ENCODE measurements at regions not wholly inside any gene's neighbourhood (a gene's known extent, or its start where the extent isn't known, plus 50 kb on each side); places are given as distances from the start of the nearest gene placed in this dataset.
A peak's percentile ranks its signal among the peaks of the same experiment; 100 is the strongest.

DNA sequence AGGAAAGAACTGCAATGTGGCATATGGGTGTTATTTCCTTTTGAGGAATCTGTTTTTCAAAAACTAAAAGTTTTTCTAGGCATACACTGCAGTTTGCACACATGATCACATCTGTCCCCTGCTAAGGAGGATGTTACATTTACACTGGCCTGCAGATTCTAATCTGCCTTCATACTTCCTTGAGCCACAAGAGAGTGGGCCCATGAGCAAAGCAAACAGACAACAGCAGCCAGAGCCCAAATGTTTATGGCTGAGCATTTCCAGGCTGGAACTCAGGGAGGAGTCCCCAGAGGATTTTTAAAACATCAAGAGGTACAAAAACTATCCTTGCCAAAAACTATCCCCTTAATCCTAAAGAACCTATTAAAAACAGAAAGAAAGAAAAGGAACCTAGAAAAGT is 117.2 kb upstream of the MTNR1B start:
- ChIA-PET CTCF (interaction anchor here (0.6 kb wide), 1 partner anchor 9 kb away, joined by 3 read pairs; no protein-coding TSS in a partner anchor), POLR2A (interaction anchor here (0.7 to 2.1 kb wide), 6 partner anchors 10 to 26 kb away, joined by 3 to 7 read pairs (median 5); no protein-coding TSS in a partner anchor)
- DNase-seq (ENCODE audit: unreplicated experiment), result no peak
- intact Hi-C loops (cut with micrococcal nuclease), result no loop called here
- Mint-ChIP-seq H3K4me1 (ENCODE audit: insufficient read depth, unreplicated experiment) (peaks cover 6% of the 10 kb centered on the region), H3K9me3 (ENCODE audit: unreplicated experiment) (no peaks in the 10 kb centered on the region), H3K27me3 (ENCODE audit: insufficient read depth, unreplicated experiment) (no peaks in the 10 kb centered on the region), H3K4me3 (ENCODE audit: unreplicated experiment) (no peak overlapping the region), H3K27ac (ENCODE audit: low read depth, unreplicated experiment) (no peak overlapping the region), H3K36me3 (ENCODE audit: insufficient read depth, unreplicated experiment) (no peaks in the 10 kb centered on the region)
- TF ChIP-seq, protein P1, sequence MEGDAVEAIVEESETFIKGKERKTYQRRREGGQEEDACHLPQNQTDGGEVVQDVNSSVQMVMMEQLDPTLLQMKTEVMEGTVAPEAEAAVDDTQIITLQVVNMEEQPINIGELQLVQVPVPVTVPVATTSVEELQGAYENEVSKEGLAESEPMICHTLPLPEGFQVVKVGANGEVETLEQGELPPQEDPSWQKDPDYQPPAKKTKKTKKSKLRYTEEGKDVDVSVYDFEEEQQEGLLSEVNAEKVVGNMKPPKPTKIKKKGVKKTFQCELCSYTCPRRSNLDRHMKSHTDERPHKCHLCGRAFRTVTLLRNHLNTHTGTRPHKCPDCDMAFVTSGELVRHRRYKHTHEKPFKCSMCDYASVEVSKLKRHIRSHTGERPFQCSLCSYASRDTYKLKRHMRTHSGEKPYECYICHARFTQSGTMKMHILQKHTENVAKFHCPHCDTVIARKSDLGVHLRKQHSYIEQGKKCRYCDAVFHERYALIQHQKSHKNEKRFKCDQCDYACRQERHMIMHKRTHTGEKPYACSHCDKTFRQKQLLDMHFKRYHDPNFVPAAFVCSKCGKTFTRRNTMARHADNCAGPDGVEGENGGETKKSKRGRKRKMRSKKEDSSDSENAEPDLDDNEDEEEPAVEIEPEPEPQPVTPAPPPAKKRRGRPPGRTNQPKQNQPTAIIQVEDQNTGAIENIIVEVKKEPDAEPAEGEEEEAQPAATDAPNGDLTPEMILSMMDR (IDR thresholded peaks at IDR 0.05; ENCODE audit: unreplicated experiment), result no peak
- no TSS peak for BruUV-seq (replicated peaks)

GRCh38 chr11:92852946-92853345 is 116.5 kb upstream of the MTNR1B start:
- no peaks in the 10 kb centered on the region for H3K27me3 Mint-ChIP-seq (ENCODE audit: insufficient read depth, unreplicated experiment)
- H3K4me3 Mint-ChIP-seq (ENCODE audit: unreplicated experiment), result no peak overlapping the region
- no peaks in the 10 kb centered on the region for H3K9me3 Mint-ChIP-seq (ENCODE audit: unreplicated experiment)
- H3K4me1 Mint-ChIP-seq (ENCODE audit: insufficient read depth, unreplicated experiment), result peaks cover 6% of the 10 kb centered on the region
- H3K36me3 Mint-ChIP-seq (ENCODE audit: insufficient read depth, unreplicated experiment), result no peaks in the 10 kb centered on the region
- BruUV-seq (replicated peaks), result no TSS peak
- ChIA-PET POLR2A (interaction anchor here (0.7 to 2.1 kb wide), 7 partner anchors 8 to 27 kb away, joined by 3 to 7 read pairs (median 5); no protein-coding TSS in a partner anchor), CTCF (interaction anchor here (0.6 to 1.4 kb wide), 3 partner anchors 10 to 35 kb away, joined by 3 to 8 read pairs (median 3); no protein-coding TSS in a partner anchor)
- H3K27ac Mint-ChIP-seq (ENCODE audit: low read depth, unreplicated experiment), result no peak overlapping the region
- DNase-seq (ENCODE audit: unreplicated experiment), result peak; percentile 91
- TF ChIP-seq, protein P1 (IDR thresholded peaks at IDR 0.05; ENCODE audit: unreplicated experiment), result no peak
- intact Hi-C loops (cut with micrococcal nuclease), result no loop called here

DNA sequence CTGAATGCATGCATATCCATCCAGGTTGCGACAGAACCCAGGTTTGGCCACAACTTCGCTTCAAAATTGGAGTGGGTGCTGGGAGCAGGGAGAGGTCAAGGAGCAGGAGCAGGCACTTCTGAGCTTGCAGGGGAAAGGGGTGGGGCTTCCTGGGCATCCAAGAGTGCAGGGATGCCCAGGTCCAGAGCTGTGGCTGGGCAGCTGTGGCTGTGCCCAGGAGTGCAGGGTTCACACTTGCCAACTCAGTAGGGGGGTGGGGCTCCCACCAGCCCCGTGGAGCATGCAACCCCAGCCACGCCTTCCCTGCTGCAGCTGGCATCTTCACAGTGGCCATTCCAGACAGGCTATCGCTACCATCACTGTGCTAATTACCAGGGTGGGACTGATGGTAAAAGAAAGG is 115.3 kb upstream of the MTNR1B start:
- Mint-ChIP-seq H3K27ac (ENCODE audit: low read depth, unreplicated experiment) (no peak overlapping the region), H3K4me3 (ENCODE audit: unreplicated experiment) (no peak overlapping the region), H3K27me3 (ENCODE audit: insufficient read depth, unreplicated experiment) (no peaks in the 10 kb centered on the region), H3K9me3 (ENCODE audit: unreplicated experiment) (no peaks in the 10 kb centered on the region), H3K36me3 (ENCODE audit: insufficient read depth, unreplicated experiment) (no peaks in the 10 kb centered on the region), H3K4me1 (ENCODE audit: insufficient read depth, unreplicated experiment) (peaks cover 6% of the 10 kb centered on the region)
- no TSS peak for BruUV-seq (replicated peaks)
- CTCF ChIA-PET, result interaction anchor here (1.0 to 1.5 kb wide), 4 partner anchors 10 to 119 kb away, joined by 3 to 8 read pairs (median 4); no protein-coding TSS in a partner anchor
- TF ChIP-seq, protein P1 (IDR thresholded peaks at IDR 0.05; ENCODE audit: unreplicated experiment), result no peak
- DNase-seq (ENCODE audit: unreplicated experiment), result no peak
- POLR2A ChIA-PET, result interaction anchor here (0.6 to 1.5 kb wide), 3 partner anchors 15 to 166 kb away, joined by 3 read pairs; no protein-coding TSS in a partner anchor
- intact Hi-C loops (cut with micrococcal nuclease), result no loop called here

DNA sequence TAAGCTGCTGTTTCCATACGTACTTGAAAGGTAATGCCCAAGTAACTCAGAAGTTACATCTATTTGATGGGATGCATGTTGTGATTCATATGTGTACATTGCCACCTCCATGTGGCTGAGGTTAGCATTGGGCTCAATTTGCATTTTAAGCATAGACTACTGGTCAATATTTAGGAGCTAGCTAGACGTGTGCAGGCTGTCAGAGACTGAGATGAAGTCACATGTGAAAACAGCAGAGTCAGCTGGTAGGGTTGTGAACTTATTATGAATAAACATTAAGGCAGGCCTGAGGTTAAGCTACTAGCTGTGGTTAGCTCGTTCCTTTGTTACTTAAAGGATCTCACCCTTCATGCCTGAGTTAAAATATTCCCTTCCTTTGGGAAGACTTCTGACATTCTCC is 114.5 kb upstream of the MTNR1B start:
- BruUV-seq (replicated peaks), result no TSS peak
- Mint-ChIP-seq H3K27me3 (ENCODE audit: insufficient read depth, unreplicated experiment) (no peaks in the 10 kb centered on the region), H3K36me3 (ENCODE audit: insufficient read depth, unreplicated experiment) (no peaks in the 10 kb centered on the region), H3K4me3 (ENCODE audit: unreplicated experiment) (no peak overlapping the region), H3K4me1 (ENCODE audit: insufficient read depth, unreplicated experiment) (peaks cover 6% of the 10 kb centered on the region), H3K9me3 (ENCODE audit: unreplicated experiment) (no peaks in the 10 kb centered on the region), H3K27ac (ENCODE audit: low read depth, unreplicated experiment) (no peak overlapping the region)
- POLR2A ChIA-PET, result interaction anchor here (0.6 to 1.5 kb wide), 3 partner anchors 15 to 167 kb away, joined by 3 read pairs; no protein-coding TSS in a partner anchor
- DNase-seq (ENCODE audit: unreplicated experiment), result no peak
- TF ChIP-seq, protein P1 (IDR thresholded peaks at IDR 0.05; ENCODE audit: unreplicated experiment), result no peak
- intact Hi-C loops (cut with micrococcal nuclease), result no loop called here
- CTCF ChIA-PET, result interaction anchor here (1.0 to 1.5 kb wide), 4 partner anchors 10 to 119 kb away, joined by 3 to 4 read pairs (median 4); no protein-coding TSS in a partner anchor
